ENCODE measurements at regions not wholly inside any gene's neighbourhood (a gene's known extent, or its start where the extent isn't known, plus 50 kb on each side); places are given as distances from the start of the nearest gene placed in this dataset.
A peak's percentile ranks its signal among the peaks of the same experiment; 100 is the strongest.

GRCh38 chr4:137310593-137311490 is 221.5 kb downstream of the PCDH18 start:
- peak; percentile 28 for DNase-seq (ENCODE audit: low spot score)

DNA sequence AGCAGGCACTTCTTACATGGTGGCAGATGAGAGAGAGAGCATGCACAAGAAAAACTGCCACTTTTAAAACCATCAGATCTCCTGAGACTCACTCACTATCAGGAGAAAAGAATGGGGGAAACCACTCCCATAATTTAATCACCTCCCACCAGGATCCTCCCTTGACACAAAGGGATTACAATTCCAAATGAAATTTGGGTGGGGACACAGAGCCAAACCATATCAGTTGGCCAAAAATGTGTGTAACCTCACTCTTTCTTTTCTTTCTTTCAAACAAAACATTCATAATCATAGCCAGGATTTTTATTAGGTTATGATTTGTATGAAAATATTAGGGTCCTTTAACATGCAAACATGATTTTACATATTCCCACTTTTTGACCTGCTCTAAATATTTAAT is 222.1 kb downstream of the PCDH18 start:
- DNase-seq (ENCODE audit: low spot score) = no peak

DNA sequence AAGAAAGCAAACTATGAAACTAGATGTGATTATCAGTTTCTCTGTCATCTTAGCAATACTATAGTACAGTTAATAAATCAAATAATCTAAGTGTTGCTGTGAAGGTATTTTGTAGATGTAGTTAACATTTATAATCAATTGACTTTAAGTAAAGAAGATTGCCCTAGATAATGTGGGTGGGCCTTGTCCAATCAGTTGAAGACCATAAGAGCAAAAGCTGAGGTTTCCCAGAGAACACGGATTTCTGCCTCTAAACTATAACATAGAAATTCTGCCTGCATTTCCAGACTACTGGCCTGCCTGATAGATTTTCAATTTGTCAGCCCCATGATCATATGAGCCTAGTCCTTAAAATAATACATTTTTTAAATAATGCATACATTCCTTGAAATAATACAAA is 222.9 kb downstream of the PCDH18 start:
- DNase-seq (ENCODE audit: low spot score) = no peak

- peak; percentile 63 for DNase-seq (ENCODE audit: low spot score)
Measured at GRCh38 chr4:137307806-137308205, 224.5 kb downstream of the PCDH18 start.

GRCh38 chr4:137300776-137301175 is 231.5 kb downstream of the PCDH18 start:
- DNase-seq (ENCODE audit: low spot score) = no peak

GRCh38 chr4:137299281-137299680 is 233.0 kb downstream of the PCDH18 start:
- DNase-seq (ENCODE audit: low spot score) = no peak

- no peak for DNase-seq (ENCODE audit: low spot score)
Measured at GRCh38 chr4:137293281-137293680, 239.0 kb downstream of the PCDH18 start.

- DNase-seq (ENCODE audit: low spot score) = peak; percentile 17
Measured at GRCh38 chr4:137283737-137284136, 248.6 kb downstream of the PCDH18 start.

- no peak for DNase-seq (ENCODE audit: low spot score)
Measured at GRCh38 chr4:137278431-137278830, 253.9 kb downstream of the PCDH18 start.

DNA sequence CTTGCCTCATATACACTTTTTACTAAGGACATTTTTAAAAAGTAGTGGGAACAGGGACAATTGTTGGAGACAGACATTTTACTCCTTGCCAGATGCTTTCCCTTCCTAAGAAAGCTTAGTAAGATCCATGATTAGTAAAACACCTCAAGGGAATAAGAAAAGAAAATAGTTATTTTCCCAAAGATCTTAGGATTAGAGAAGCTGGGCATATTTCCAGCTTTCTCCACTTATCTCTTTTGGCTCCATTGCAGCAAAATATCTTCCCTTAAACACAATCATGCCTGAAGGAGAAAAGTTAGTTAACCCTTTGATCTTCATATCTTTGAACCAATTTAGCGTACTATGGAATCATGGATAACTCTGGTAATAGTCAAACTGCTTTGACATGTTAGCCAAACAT is 257.9 kb downstream of the PCDH18 start:
- no peak for DNase-seq (ENCODE audit: low spot score)

DNA sequence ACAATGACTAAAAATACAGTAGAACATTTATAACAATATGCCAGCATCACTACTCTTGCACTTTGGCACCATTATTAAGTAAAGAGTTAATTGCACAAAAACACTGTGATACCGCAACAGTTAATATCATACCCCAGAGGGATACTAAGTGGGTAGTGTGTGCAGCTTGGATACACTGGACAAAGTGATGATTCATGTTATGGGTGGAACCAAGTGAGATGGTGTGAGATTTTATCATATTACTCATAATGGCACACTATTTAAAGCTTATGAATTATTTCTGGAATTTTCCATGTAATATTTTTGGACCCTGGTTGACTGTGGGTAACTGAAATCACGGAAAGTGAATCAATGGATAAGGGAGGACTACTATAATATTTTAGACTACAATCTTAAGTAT is 265.3 kb downstream of the PCDH18 start:
- DNase-seq (ENCODE audit: low spot score) = peak; percentile 70

- no peak for DNase-seq (ENCODE audit: low spot score)
Measured at GRCh38 chr4:137266511-137266910, 265.8 kb downstream of the PCDH18 start.

- no peak for DNase-seq (ENCODE audit: low spot score)
Measured at GRCh38 chr4:137263206-137263605, 269.1 kb downstream of the PCDH18 start.

DNA sequence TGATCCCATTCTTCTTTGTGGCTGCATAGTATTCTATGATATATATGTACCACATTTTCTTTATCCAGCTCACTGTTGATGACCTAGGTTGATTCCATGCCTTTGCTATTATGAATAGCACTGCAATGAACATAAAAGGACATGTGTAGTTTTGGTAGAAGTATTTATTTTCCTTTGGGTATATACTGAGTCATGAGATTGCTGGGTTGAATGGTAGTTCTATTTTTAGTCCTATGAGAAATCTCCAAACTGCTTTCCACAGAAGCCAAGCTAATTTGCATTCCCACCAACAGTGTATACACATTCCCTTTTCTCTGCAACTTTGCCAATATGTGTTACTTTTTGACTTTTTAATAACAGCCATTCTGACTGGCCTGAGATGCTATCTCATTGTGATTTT is 278.3 kb downstream of the PCDH18 start:
- DNase-seq (ENCODE audit: low spot score) = peak; percentile 7

DNA sequence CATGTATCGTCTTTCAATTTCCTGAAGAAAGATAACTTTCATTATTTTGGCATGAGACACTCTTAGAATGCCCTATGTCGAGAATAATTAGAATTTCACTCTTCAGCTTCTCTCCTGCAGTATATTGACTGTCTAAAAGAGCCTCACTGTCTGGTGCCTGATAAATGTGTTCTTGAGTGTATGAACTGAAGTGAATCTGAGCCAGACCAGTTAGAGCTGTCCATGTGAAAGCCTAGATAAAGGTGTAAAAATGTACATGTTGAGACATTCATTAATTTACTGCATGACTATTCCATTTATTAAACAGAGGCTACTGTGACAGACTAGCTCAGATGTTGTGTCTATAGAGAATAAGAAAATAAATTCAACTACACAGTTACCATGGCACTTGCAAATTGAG is 283.2 kb downstream of the PCDH18 start:
- DNase-seq (ENCODE audit: low spot score) = no peak

DNA sequence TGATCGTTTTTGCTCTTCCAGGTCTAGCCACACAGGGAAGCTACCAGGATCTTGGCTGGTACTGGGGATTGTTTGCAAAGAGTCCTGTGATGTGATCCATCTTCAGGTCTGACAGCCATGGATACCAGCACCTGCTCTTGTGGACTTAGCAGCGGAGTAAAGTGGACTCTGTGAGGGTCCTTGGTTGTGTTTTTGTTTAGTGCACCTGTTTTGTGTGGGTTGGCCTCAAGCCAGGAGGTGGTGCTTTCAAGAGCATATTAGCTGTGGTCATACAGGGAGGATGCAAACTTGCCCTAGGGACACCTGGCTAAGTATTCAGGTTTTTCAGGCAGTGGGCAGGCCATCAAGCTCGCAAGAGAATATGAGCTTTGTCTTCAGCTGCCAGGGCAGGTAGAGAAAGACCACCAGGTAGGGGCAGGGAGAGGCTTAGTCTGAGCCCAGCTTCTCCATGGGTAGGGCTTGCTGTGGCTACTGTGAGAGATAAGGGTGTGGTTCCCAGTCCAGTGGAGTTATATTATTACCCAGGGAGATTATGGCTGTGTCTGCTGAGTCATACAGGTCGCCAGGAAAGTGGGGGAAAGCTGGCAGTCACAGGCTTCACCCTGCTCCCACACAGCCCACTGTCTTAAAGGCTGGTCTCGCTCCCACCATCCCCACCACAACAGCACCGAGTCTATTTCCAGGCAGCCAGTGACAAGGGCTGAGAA is 293.7 kb downstream of the PCDH18 start:
- DNase-seq (ENCODE audit: low spot score) = no peak

DNA sequence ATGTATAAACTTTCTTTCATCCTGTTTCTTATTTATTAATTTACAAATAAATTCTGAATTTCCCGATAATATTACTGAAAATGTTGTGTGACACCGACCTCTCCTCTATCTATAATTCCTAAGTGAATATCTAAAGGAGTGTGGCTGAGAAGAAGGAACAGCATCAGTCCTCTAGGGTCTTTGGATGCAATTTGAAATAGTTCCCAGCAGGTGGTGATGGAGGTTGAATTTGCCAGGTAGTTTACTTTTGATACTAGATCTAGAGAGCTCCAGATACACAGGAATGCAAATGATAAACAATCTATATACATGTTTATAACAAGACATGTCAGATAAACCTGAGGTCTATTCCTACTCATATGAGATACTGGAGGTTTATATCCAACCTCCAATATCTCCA is 305.4 kb downstream of the PCDH18 start:
- no peak for DNase-seq (ENCODE audit: low spot score)

GRCh38 chr4:137226221-137226620 is 306.1 kb downstream of the PCDH18 start:
- no peak for DNase-seq (ENCODE audit: low spot score)

DNA sequence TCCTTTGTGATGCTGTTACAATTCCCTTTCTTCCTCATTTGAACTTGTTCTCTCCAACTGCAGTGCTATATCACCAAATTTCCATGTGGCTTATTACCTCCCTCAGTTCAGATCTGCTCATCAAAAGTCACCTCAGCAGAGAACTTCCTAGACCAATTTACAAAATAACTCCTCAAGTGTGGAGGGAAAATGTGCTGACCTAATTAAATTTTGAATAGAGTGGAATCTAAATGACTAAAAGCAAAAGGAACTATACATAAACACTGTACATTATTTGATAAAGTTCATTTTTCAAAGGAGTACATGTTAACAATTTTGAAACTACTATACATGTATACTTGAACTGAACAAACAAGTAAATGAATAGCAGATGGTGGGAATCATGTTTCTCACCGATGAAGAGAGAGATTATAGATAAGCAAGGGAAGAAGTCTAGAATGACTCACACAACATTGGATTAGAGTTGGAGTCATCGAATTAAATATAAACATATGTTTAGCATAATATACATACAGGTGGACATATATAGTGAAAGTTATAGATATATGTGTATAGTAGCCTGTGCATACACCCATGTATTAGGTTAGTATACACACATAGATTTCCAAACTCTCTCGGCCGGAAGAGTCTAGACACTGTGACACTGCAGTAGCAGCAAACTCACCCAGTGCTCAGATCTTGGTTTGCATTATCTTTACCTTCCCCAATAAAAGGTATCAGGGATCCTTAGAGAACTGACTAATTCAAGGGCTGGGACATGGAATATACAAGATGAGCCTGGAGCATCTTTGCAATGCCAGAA is 318.7 kb downstream of the PCDH18 start:
- DNase-seq (ENCODE audit: low spot score) = no peak

DNA sequence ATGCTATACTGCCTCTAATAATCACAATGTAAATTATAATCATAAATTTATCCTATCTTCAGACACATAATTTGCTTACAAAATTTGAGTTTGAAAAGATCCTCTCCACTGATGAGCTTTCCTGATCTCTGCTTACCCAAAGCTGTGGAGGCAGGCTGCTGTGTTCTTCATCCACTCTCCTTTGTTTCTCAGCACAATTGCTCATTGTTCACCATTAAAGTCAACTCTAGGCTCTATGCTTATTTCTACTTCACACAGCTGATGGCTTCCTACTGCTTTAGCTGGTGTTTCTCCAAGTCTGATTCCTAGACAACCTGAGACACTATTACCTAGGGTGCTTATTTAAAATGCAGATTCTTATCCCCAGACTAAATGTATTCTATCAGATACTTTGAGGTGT is 319.7 kb downstream of the PCDH18 start:
- no peak for DNase-seq (ENCODE audit: low spot score)

DNA sequence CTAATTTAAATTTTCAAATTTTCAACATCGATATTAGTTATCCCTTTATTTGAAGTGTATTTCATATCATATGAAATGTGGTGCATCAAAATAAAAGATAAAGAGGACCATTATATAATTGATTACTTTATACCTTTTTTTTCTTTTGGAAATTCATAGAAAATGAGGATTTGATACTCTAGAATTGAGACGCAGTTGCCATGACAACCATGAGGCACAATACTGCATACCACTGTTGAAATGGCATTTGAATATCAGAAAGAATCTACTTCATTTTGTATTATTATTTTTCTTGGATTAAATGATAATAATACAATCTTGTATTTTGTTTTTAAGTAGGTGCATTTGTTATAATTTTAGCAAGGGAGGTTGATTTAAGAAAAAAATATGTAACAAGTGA is 323.1 kb downstream of the PCDH18 start:
- no peak for DNase-seq (ENCODE audit: low spot score)

GRCh38 chr4:137206781-137207180 is 325.5 kb downstream of the PCDH18 start:
- no peak for DNase-seq (ENCODE audit: low spot score)

DNA sequence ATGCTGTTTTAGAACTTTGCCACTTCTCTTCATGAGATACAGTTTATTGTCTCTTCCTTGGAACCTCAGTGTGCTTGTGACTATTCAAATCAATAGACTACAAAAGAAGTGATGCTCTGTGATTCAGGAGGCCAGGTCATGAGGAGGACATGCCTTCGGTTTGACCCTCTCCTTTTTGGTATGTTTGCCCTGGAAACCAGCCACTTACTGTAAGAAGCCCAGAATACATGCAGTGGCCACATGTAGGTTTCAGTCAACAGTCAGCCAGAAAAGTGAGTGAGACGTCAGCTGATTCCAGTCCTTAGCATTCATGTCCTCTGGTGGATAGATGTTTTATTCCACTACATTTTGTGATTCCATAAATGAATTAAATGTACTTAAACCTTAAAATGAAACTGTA is 328.7 kb downstream of the PCDH18 start:
- DNase-seq (ENCODE audit: low spot score) = peak; percentile 63

Measured in AG20443 (cell line).